HL-60 (cell line): ENCODE measurements at regions not wholly inside any gene's neighbourhood (a gene's known extent, or its start where the extent isn't known, plus 50 kb on each side); places are given as distances from the start of the nearest gene placed in this dataset.

Source experiments
- DNase-seq, 2 experiments: peaks; one replicate each; pipeline ENCODE4 v3.0.0-alpha.2; 2010 to 2020; ENCODE audit warnings: low read depth in 1 of 2, low spot score in 1 of 2
- H3K27ac ChIP-seq: fragments of 250-450 bp; sonication (Bioruptor Pico); replicated peaks from 2 replicates; pipeline ENCODE4 v1.5.1; 2020; ENCODE audit warnings: mild to moderate bottlenecking, moderate library complexity
- H3K27me3 ChIP-seq: fragments of 250-450 bp; sonication (Bioruptor Pico); 2 replicates; pipeline ENCODE4 v1.5.1; 2021; ENCODE audit warnings: mild to moderate bottlenecking, moderate library complexity; ENCODE audit not compliant: insufficient read depth, poor library complexity, severe bottlenecking
- H3K4me3 ChIP-seq: replicated peaks from 2 replicates; pipeline ENCODE4 v1.5.1; 2011; ENCODE audit warnings: mild to moderate bottlenecking, control low read depth, low read length; ENCODE audit not compliant: insufficient read depth
- CTCF ChIP-seq: IDR thresholded peaks from one replicate; pipeline ENCODE4 v1.5.1; 2011; ENCODE audit warnings: low read length, control low read depth, inconsistent platforms; ENCODE audit not compliant: insufficient read depth
- GABPA ChIP-seq: IDR thresholded peaks from 2 replicates; pipeline ENCODE4 v1.6.1; 2012; ENCODE audit warnings: low read depth
- POLR2AphosphoS5 ChIP-seq: IDR thresholded peaks from 2 replicates; pipeline ENCODE4 v1.6.1; 2012; ENCODE audit warnings: low read depth
- REST ChIP-seq: IDR thresholded peaks from 2 replicates; pipeline ENCODE4 v1.6.1; 2012; ENCODE audit warnings: low read depth; ENCODE audit not compliant: insufficient replicate concordance
- SPI1 ChIP-seq: IDR thresholded peaks from 2 replicates; pipeline ENCODE4 v1.6.1; 2012; ENCODE audit warnings: low read depth, mild to moderate bottlenecking, borderline replicate concordance

GRCh38 chr18:56469582-56469981, 168.8 kb downstream of the TXNL1 start:
- DNase-seq, result no peak
- TF ChIP-seq GABPA (no peak), SPI1 (no peak), REST (no peak), POLR2AphosphoS5 (no peak), CTCF (no peak)
- no peak overlapping the region for H3K4me3 ChIP-seq
- peak overlapping the region; percentile 91 for H3K27ac ChIP-seq
- no peaks in the 10 kb centered on the region for H3K27me3 ChIP-seq

DNA sequence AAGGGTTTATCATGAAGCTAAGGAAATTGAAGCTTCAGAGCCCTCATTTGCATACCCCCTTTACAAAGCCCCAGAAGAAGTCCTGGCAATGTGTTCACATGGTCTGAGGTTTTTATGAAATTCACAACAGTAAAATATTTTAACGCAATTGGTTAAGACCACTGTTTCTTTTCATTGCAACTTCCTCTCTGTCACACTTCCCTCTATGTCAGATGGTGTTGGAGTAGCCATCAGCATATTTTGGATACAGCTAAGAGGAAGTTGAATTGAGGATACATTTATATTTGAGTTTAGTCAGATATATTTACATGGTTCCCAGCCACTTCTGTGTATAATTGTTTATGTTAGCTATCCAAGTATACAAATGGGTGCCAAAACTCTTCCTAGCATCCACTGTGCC, 170.0 kb downstream of the TXNL1 start:
- no peaks in the 10 kb centered on the region for H3K27me3 ChIP-seq
- DNase-seq, result peak; percentile 82 to 84
- TF ChIP-seq REST (no peak), GABPA (peak; percentile 56), POLR2AphosphoS5 (peak; percentile 55; the same call in 1 of the 2 replicates), SPI1 (peak; percentile 99)
- no peak overlapping the region for H3K4me3 ChIP-seq
- peak overlapping the region; percentile 91 for H3K27ac ChIP-seq

GRCh38 chr18:56462276-56462675, 176.1 kb downstream of the TXNL1 start:
- peak overlapping the region; percentile 74 for H3K27ac ChIP-seq
- no peak for TF ChIP-seq POLR2AphosphoS5
- TF ChIP-seq REST, result no peak
- TF ChIP-seq SPI1, result no peak
- no peak for TF ChIP-seq CTCF
- TF ChIP-seq GABPA, result no peak
- no peak overlapping the region for H3K4me3 ChIP-seq
- H3K27me3 ChIP-seq, result no peaks in the 10 kb centered on the region
- DNase-seq, result peak in 1 of 2 experiments; percentile 43

DNA sequence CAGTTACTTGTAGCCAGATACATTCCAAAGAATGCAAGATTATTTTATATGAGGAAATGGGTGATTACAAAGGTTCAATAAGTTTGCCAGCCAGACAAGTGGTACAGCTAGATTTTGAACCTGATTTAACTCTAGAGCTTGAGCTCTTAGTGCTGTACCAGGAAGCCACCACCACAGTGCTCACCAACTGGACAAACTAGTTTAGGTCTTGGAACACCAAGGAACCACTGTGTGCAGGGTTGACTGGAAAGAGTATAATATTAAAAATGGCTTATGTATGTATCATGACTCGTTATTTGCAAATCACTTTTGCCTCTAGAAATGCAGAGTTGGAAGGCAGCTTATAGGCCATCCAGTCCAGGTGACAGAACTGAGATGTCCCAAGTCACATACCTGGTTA, 177.2 kb downstream of the TXNL1 start:
- Histone ChIP-seq H3K27ac (peak overlapping the region; percentile 74), H3K27me3 (no peaks in the 10 kb centered on the region), H3K4me3 (no peak overlapping the region)
- no peak for TF ChIP-seq GABPA
- TF ChIP-seq SPI1, result no peak
- no peak for TF ChIP-seq REST
- no peak for TF ChIP-seq CTCF
- no peak for DNase-seq
